Putamen (tissue), 1 donor: ENCODE measurements at regions not wholly inside any gene's neighbourhood (a gene's known extent, or its start where the extent isn't known, plus 50 kb on each side); places are given as distances from the start of the nearest gene placed in this dataset.
"Not testable (repeated sequence)": the region's sequence is repeated elsewhere in the genome, so short reads cannot be mapped to it uniquely, and the experiment has no call there.

Source experiments
- DNase-seq: peaks from one replicate; pipeline ENCODE4 v3.0.0-alpha.2; 2016; ENCODE audit warnings: low spot score

GRCh38 chrX:28408017-28408723, 179.1 kb upstream of the IL1RAPL1 start:
- DNase-seq = no peak

- DNase-seq = no peak
These were observed 188.9 kb upstream of the IL1RAPL1 start for GRCh38 chrX:28398342-28398741.

- no peak for DNase-seq
These were observed 195.7 kb upstream of the IL1RAPL1 start for GRCh38 chrX:28391528-28391927.

- no peak for DNase-seq
These were observed 208.1 kb upstream of the IL1RAPL1 start for GRCh38 chrX:28379103-28379502.

GRCh38 chrX:28367649-28368048, 219.6 kb upstream of the IL1RAPL1 start:
- DNase-seq = not testable (repeated sequence)

- DNase-seq = no peak
These were observed 235.4 kb upstream of the IL1RAPL1 start for GRCh38 chrX:28351801-28352200.

GRCh38 chrX:28349888-28350287, 237.4 kb upstream of the IL1RAPL1 start:
- no peak for DNase-seq

- no peak for DNase-seq
These were observed 239.8 kb upstream of the IL1RAPL1 start for GRCh38 chrX:28347476-28347875.

GRCh38 chrX:28329156-28329555, 258.1 kb upstream of the IL1RAPL1 start:
- no peak for DNase-seq

GRCh38 chrX:28324321-28324721, 262.9 kb upstream of the IL1RAPL1 start:
- DNase-seq = no peak

GRCh38 chrX:28321286-28321685, 266.0 kb upstream of the IL1RAPL1 start:
- no peak for DNase-seq

GRCh38 chrX:28312965-28313364, 274.3 kb upstream of the IL1RAPL1 start:
- no peak for DNase-seq

- DNase-seq = no peak
These were observed 275.0 kb upstream of the IL1RAPL1 start for GRCh38 chrX:28312259-28312658.

- no peak for DNase-seq
These were observed 275.8 kb upstream of the IL1RAPL1 start for GRCh38 chrX:28311466-28311865.

GRCh38 chrX:28303486-28303885, 283.8 kb upstream of the IL1RAPL1 start:
- no peak for DNase-seq

GRCh38 chrX:28278726-28279125, 297.5 kb upstream of the DCAF8L1 start:
- no peak for DNase-seq

- no peak for DNase-seq
These were observed 297.0 kb upstream of the DCAF8L1 start for GRCh38 chrX:28278251-28278650.

GRCh38 chrX:28273736-28274135, 292.5 kb upstream of the DCAF8L1 start:
- no peak for DNase-seq

- no peak for DNase-seq
These were observed 265.4 kb upstream of the DCAF8L1 start for GRCh38 chrX:28246675-28247074.

GRCh38 chrX:28229217-28229616, 248.0 kb upstream of the DCAF8L1 start:
- no peak for DNase-seq

GRCh38 chrX:28225513-28225912, 244.3 kb upstream of the DCAF8L1 start:
- DNase-seq = no peak

- no peak for DNase-seq
These were observed 242.7 kb upstream of the DCAF8L1 start for GRCh38 chrX:28223991-28224390.

- DNase-seq = no peak
These were observed 242.2 kb upstream of the DCAF8L1 start for GRCh38 chrX:28223469-28223868.

GRCh38 chrX:28205905-28206304, 224.7 kb upstream of the DCAF8L1 start:
- DNase-seq = no peak
